Prostate gland (tissue), 2 donors: ENCODE measurements at regions not wholly inside any gene's neighbourhood (a gene's known extent, or its start where the extent isn't known, plus 50 kb on each side); places are given as distances from the start of the nearest gene placed in this dataset.

Experiments
- DNase-seq: peaks from one replicate; pipeline ENCODE4 v3.0.0-alpha.2; 2019; ENCODE audit warnings: low spot score
- H3K27ac ChIP-seq, 2 donors: fragments of 200-600 bp; sonication (generic); 2 replicates each; pipeline ENCODE4 v1.5.1; 2017 to 2019
- H3K27me3 ChIP-seq: fragments of 200-600 bp; sonication (generic); replicated peaks from 2 replicates; pipeline ENCODE4 v1.5.1; 2019; ENCODE audit not compliant: insufficient read depth
- H3K36me3 ChIP-seq, 2 donors: fragments of 200-600 bp; sonication (generic); 1 replicate in 1 of 2; 2 replicates in 1 of 2; pipeline versions ENCODE4 v1.5.1 to v1.8.1; 2017 to 2019
- H3K4me1 ChIP-seq: fragments of 200-600 bp; sonication (generic); replicated peaks from 2 replicates; pipeline ENCODE4 v1.5.1; 2019
- H3K4me3 ChIP-seq, 2 donors: fragments of 200-600 bp; sonication (generic); 2 replicates each; pipeline ENCODE4 v1.5.1; 2017 to 2019
- H3K9me3 ChIP-seq: fragments of 200-600 bp; sonication (generic); 2 replicates; pipeline ENCODE4 v1.5.1; 2017
- CTCF ChIP-seq, 4 experiments: fragments of 200-600 bp in 2 of 4; fragments of 450-650 bp in 2 of 4; sonication (generic) in 2 of 4; IDR thresholded peaks; 1 replicate in 3 of 4; 2 replicates in 1 of 4; pipeline ENCODE4 v1.5.1; 2016 to 2019; ENCODE audit warnings: antibody characterized with exemption in 4 of 4, mild to moderate bottlenecking in 2 of 4, moderate library complexity in 2 of 4
- POLR2A ChIP-seq: fragments of 450-650 bp; IDR thresholded peaks from one replicate; pipeline ENCODE4 v1.6.1; 2016; ENCODE audit warnings: antibody characterized with exemption, mild to moderate bottlenecking
- POLR2AphosphoS5 ChIP-seq: sonication (generic); formaldehyde crosslinking; IDR thresholded peaks from one replicate; pipeline ENCODE4 v1.6.1; 2017; ENCODE audit warnings: antibody characterized with exemption
- WGBS: methylation state at CpG from one replicate; pipeline ENCODE4 v1.1.5; 2018; 5-methylcytosine and 5-hydroxymethylcytosine counted together
- intact Hi-C: fragments of 100-400 bp; cut with DNase I; formaldehyde crosslinking; loops from one replicate; pipeline ENCODE4 v1.14.2; 2022

DNA sequence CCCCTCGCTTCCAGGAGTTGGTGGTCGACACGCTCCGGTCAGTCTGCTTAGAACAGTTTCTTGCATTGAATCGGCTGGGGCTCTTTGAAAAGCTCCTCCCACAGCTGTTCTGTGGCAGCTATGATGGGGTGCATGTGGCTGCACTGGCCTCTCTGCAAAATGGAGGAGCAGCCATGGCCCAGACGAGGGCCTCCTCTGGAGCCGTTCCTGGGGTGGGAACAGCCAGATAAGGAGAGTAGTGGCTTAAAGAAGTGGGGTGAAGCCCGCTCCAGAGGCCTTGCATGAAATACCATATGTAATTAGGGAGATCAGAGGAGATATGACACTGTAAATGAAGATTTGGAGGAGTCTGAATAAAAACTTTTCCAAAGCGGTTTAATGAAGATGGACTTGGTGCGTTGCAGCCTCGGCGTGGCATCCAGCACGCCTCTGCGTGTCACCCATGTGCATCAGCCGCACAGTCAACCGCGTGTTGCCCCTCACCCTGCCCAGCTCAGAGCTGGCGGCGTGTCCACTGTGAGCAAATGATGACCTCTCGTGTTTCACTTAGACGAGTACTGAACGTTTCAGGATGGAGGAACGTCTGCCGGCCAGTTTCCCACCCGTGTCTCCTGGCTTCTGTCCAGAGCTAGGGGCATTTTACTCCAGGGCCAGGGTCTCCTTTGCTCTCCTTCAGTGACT is 199.2 kb downstream of the TEX29 start:
- no peak for DNase-seq
- H3K36me3 ChIP-seq: no peaks in the 10 kb centered on the region
- WGBS: 71% methylated on average over 25 of the region's 25 CpGs
- intact Hi-C loops: no loop called here
- no peak overlapping the region for H3K27ac ChIP-seq
- H3K9me3 ChIP-seq: no peaks in the 10 kb centered on the region
- peaks cover 4% of the 10 kb centered on the region for H3K27me3 ChIP-seq
- no peak overlapping the region for H3K4me3 ChIP-seq
- H3K4me1 ChIP-seq: no peaks in the 10 kb centered on the region
- no peak for TF ChIP-seq POLR2AphosphoS5
- no peak for TF ChIP-seq CTCF (IDR thresholded peaks at IDR 0.05)
- no peak for TF ChIP-seq POLR2A

DNA sequence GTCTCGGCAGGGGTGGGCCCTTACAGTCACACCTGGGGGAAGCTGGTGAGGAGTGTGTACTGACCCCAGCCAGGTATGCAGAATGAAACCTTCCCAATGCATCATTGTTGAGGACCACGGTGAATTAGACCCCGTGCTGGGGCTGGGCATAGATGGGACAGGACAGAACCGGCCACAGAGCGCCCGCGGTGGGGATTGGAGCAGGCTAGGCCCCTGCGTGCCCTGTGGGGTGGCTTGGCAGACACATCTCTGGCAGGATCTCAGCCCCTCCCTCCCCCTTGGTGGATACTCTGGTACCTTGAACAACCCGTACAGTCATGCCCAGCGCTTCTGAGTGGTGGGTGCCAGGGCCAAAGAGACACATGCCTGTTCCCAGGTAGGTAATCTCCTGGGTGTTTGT is 200.6 kb downstream of the TEX29 start:
- 51% methylated on average over 10 of the region's 10 CpGs for WGBS

GRCh38 chr13:111521691-111522229 is 201.3 kb downstream of the TEX29 start:
- TF ChIP-seq CTCF (IDR thresholded peaks at IDR 0.05) (no peak), POLR2AphosphoS5 (no peak), POLR2A (no peak)

More for the DNA sequence above, 200.6 kb downstream of the TEX29 start:
- no peak overlapping the region for H3K27ac ChIP-seq
- H3K9me3 ChIP-seq: no peaks in the 10 kb centered on the region
- H3K4me3 ChIP-seq: no peak overlapping the region
- no peaks in the 10 kb centered on the region for H3K27me3 ChIP-seq
- no peaks in the 10 kb centered on the region for H3K4me1 ChIP-seq
- H3K36me3 ChIP-seq: no peaks in the 10 kb centered on the region
- DNase-seq: no peak
- intact Hi-C loops: no loop called here
- TF ChIP-seq POLR2A (no peak), CTCF (IDR thresholded peaks at IDR 0.05) (no peak), POLR2AphosphoS5 (no peak)

DNA sequence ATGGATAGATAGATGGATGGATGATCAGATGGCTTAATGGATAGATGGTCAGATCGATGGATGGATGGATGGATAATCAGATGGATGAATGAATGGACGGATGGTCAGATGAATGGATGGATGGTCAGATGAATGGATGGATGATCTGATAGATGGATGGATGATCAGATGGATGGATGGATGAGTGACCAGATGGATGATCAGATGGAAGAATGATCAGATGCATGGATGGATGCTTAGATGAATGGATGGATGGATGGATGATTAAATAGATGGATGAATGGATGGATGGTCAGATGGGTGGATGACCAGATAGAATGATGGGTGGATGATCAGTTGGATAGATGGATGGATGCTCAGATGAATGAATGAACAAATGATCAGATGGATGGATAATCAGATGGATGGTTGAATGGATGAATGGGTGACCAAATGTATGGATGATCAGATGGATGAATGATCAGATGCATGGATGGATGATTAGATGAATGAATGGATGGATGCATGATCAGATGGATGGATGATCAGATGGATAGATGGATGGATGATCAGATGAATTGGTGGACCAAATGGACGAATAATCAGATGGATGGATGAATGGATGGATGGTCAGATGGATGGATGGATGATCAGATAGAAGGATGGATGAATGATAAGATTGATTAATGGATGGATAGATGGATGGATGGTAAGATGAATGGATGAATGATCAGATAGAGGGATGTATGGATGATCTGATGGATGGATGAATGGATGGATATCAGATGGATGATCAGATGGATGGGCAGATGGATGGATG is 205.1 kb downstream of the TEX29 start:
- no peaks in the 10 kb centered on the region for H3K27me3 ChIP-seq
- H3K9me3 ChIP-seq: no peaks in the 10 kb centered on the region
- H3K27ac ChIP-seq: no peak overlapping the region
- 96% methylated on average over 3 of the region's 3 CpGs for WGBS
- H3K4me1 ChIP-seq: no peaks in the 10 kb centered on the region
- no peak overlapping the region for H3K4me3 ChIP-seq
- H3K36me3 ChIP-seq: no peaks in the 10 kb centered on the region
- DNase-seq: no peak
- TF ChIP-seq CTCF (IDR thresholded peaks at IDR 0.05) (no peak), POLR2AphosphoS5 (no peak), POLR2A (no peak)
- intact Hi-C loops: no loop called here

More at GRCh38 chr13:111521691-111522229, 201.3 kb downstream of the TEX29 start:
- no peak overlapping the region for H3K27ac ChIP-seq
- DNase-seq: no peak
- no peaks in the 10 kb centered on the region for H3K9me3 ChIP-seq
- H3K4me3 ChIP-seq: no peak overlapping the region
- no peaks in the 10 kb centered on the region for H3K36me3 ChIP-seq
- intact Hi-C loops: no loop called here
- H3K4me1 ChIP-seq: no peaks in the 10 kb centered on the region
- no peaks in the 10 kb centered on the region for H3K27me3 ChIP-seq
- WGBS: 72% methylated on average over 12 of the region's 12 CpGs
